HCT116 (cell line): ENCODE measurements at regions not wholly inside any gene's neighbourhood (a gene's known extent, or its start where the extent isn't known, plus 50 kb on each side); places are given as distances from the start of the nearest gene placed in this dataset.

Experiments
- ATAC-seq: fragments of 200-7000 bp; cut with Tn5 transposase; 2 replicates; pipeline ENCODE4 v1.9.1; 2020; ENCODE audit warnings: mild to moderate bottlenecking, moderate library complexity
- BruUV-seq: library from RNA; stranded (reverse); fragments of 400-500 nt; replicated peaks from 2 replicates; lab custom pipeline; 2021; lab: Mats Ljungman, UMichigan
- CTCF ChIA-PET: fragments of 300-600 bp; sonication (Branson Sonifier 250); formaldehyde crosslinking; loops from one replicate; lab custom pipeline; 2021; ENCODE audit warnings: antibody characterized with exemption; lab: Charles Lee
- POLR2A ChIA-PET: fragments of 300-600, 350-600 bp; sonication (Branson Sonifier 250); formaldehyde crosslinking; loops from one replicate; lab custom pipeline; 2021; ENCODE audit warnings: antibody characterized with exemption; lab: Charles Lee
- RAD21 ChIA-PET, 2 experiments: fragments of 300-600 bp; sonication (Branson Sonifier 250); formaldehyde crosslinking; loops; one replicate each; lab custom pipeline; 2023; ENCODE audit warnings: low total read pairs in 2 of 2; ENCODE audit not compliant: uncharacterized antibody in 2 of 2, unreplicated experiment in 2 of 2, low non-redundant PET in 1 of 2; lab: Charles Lee
- DNase-seq: peaks from one replicate; pipeline ENCODE4 v3.0.0-alpha.2; 2010; ENCODE audit warnings: low read depth, low spot score
- H2AFZ ChIP-seq: fragments of 200-600 bp; shearing (Covaris generic), sonication (generic); 2 replicates; pipeline ENCODE4 v1.6.1; 2017; ENCODE audit warnings: low read depth, mixed run types, mixed read lengths, antibody characterized with exemption, low read length; ENCODE audit not compliant: poor library complexity, severe bottlenecking
- H3K27ac ChIP-seq: 2 replicates; pipeline ENCODE4 v1.5.1; 2012; ENCODE audit warnings: low read depth, low read length
- H3K27me3 ChIP-seq: fragments of 200-600 bp; sonication (generic); 2 replicates; pipeline ENCODE4 v1.6.1; 2016; ENCODE audit warnings: mixed run types, low read length, mixed read lengths; ENCODE audit not compliant: insufficient read depth
- H3K36me3 ChIP-seq, 2 experiments: fragments of 200-500 bp in 1 of 2; fragments of 200-600 bp in 1 of 2; sonication (Bioruptor generic) in 1 of 2; sonication (generic) in 1 of 2; 2 replicates each; pipeline versions ENCODE4 v1.5.1 to v1.6.1; 2014 to 2016; ENCODE audit warnings: low read length in 2 of 2, inconsistent platforms in 1 of 2, mixed read lengths in 1 of 2, mixed run types in 1 of 2; ENCODE audit not compliant: insufficient read depth in 2 of 2, control insufficient read depth in 1 of 2
- H3K4me1 ChIP-seq, 2 experiments: fragments of 200-600 bp in 1 of 2; sonication (generic) in 1 of 2; 2 replicates each; pipeline versions ENCODE4 v1.5.1 to v1.6.1; 2012 to 2017; ENCODE audit warnings: low read length in 2 of 2, inconsistent platforms in 1 of 2, mild to moderate bottlenecking in 1 of 2, mixed read lengths in 1 of 2, mixed run types in 1 of 2, moderate library complexity in 1 of 2; ENCODE audit not compliant: insufficient read depth in 2 of 2, control insufficient read depth in 1 of 2
- H3K4me2 ChIP-seq: fragments of 200-600 bp; sonication (generic); 2 replicates; pipeline ENCODE4 v1.6.1; 2017; ENCODE audit warnings: mixed run types, low read length, mixed read lengths
- H3K4me3 ChIP-seq, 2 experiments: fragments of 200-600 bp in 1 of 2; sonication (generic) in 1 of 2; replicated peaks in 1 of 2; 2 replicates each; pipeline ENCODE4 v1.5.1; 2011 to 2016; ENCODE audit warnings: low read length in 2 of 2, control low read depth in 1 of 2, low read depth in 1 of 2, mild to moderate bottlenecking in 1 of 2, mixed read lengths in 1 of 2, mixed run types in 1 of 2
- H3K79me2 ChIP-seq: fragments of 200-600 bp; sonication (generic); 2 replicates; pipeline ENCODE4 v1.6.1; 2017; ENCODE audit warnings: mild to moderate bottlenecking, mixed run types, low read length, moderate library complexity, mixed read lengths; ENCODE audit not compliant: insufficient read depth
- H3K9ac ChIP-seq: fragments of 200-600 bp; sonication (generic); 2 replicates; pipeline ENCODE4 v1.6.1; 2016; ENCODE audit warnings: low read length, mixed read lengths
- H3K9me2 ChIP-seq: fragments of 200-600 bp; sonication (generic), shearing (Covaris generic); 2 replicates; pipeline ENCODE4 v1.6.1; 2017; ENCODE audit warnings: mixed run types, mild to moderate bottlenecking, moderate library complexity; ENCODE audit not compliant: insufficient read depth
- H3K9me3 ChIP-seq, 2 experiments: fragments of 200-500 bp in 1 of 2; fragments of 200-600 bp in 1 of 2; sonication (Bioruptor generic) in 1 of 2; sonication (generic) in 1 of 2; 2 replicates each; pipeline ENCODE4 v1.6.1; 2014 to 2017; ENCODE audit warnings: low read length in 2 of 2, mixed read lengths in 2 of 2, inconsistent platforms in 1 of 2, low read depth in 1 of 2, mild to moderate bottlenecking in 1 of 2, mixed run types in 1 of 2, moderate library complexity in 1 of 2; ENCODE audit not compliant: control insufficient read depth in 1 of 2, insufficient read depth in 1 of 2
- H4K20me1 ChIP-seq: fragments of 200-600 bp; sonication (generic), shearing (Covaris generic); 2 replicates; pipeline ENCODE4 v1.6.1; 2017; ENCODE audit warnings: mixed run types, mild to moderate bottlenecking, moderate library complexity; ENCODE audit not compliant: insufficient read depth
- ATF3 ChIP-seq: IDR thresholded peaks from 2 replicates; pipeline ENCODE4 v1.6.1; 2012
- CEBPB ChIP-seq: IDR thresholded peaks from 2 replicates; pipeline ENCODE4 v1.6.1; 2012; ENCODE audit warnings: low read depth
- ELF1 ChIP-seq: IDR thresholded peaks from 2 replicates; pipeline ENCODE4 v1.6.1; 2012; ENCODE audit warnings: low read depth, borderline replicate concordance
- EZH2 ChIP-seq: fragments of 200-600 bp; sonication (generic); IDR thresholded peaks from 2 replicates; pipeline ENCODE4 v1.6.1; 2017; ENCODE audit warnings: antibody characterized with exemption, mixed run types
- EZH2phosphoT487 ChIP-seq: fragments of 200-600 bp; IDR thresholded peaks from 2 replicates; pipeline ENCODE4 v1.6.1; 2018; ENCODE audit warnings: antibody characterized with exemption, borderline replicate concordance
- FOSL1 ChIP-seq: IDR thresholded peaks from 2 replicates; pipeline ENCODE4 v1.6.1; 2012; ENCODE audit warnings: low read depth
- JUND ChIP-seq: IDR thresholded peaks from 2 replicates; pipeline ENCODE4 v1.6.1; 2012
- POLR2AphosphoS5 ChIP-seq: IDR thresholded peaks from 2 replicates; pipeline ENCODE4 v1.6.1; 2011; ENCODE audit warnings: mild to moderate bottlenecking, low read depth, low read length, moderate library complexity
- RAD21 ChIP-seq: IDR thresholded peaks from 2 replicates; pipeline ENCODE4 v1.6.1; 2012; ENCODE audit warnings: low read depth, mild to moderate bottlenecking
- REST ChIP-seq: IDR thresholded peaks from 2 replicates; pipeline ENCODE4 v1.6.1; 2012; ENCODE audit warnings: low read depth
- SIN3A ChIP-seq: IDR thresholded peaks from 2 replicates; pipeline ENCODE4 v1.6.1; 2012; ENCODE audit warnings: low read depth
- SRF ChIP-seq: IDR thresholded peaks from 2 replicates; pipeline ENCODE4 v1.6.1; 2012; ENCODE audit warnings: low read depth
- YY1 ChIP-seq: IDR thresholded peaks from 2 replicates; pipeline ENCODE4 v1.6.1; 2011; ENCODE audit warnings: low read length, low read depth, moderate library complexity, mild to moderate bottlenecking; ENCODE audit not compliant: insufficient replicate concordance; ENCODE audit errors: extremely low read depth
- ZBTB33 ChIP-seq: IDR thresholded peaks from 2 replicates; pipeline ENCODE4 v1.6.1; 2011; ENCODE audit warnings: mild to moderate bottlenecking, low read length, moderate library complexity; ENCODE audit not compliant: insufficient replicate concordance; ENCODE audit errors: extremely low read depth
- ZFX ChIP-seq: fragments of 450-650 bp; IDR thresholded peaks from 2 replicates; pipeline ENCODE4 v1.6.1; 2017
- ZNF274 ChIP-seq: fragments of 200-500 bp; sonication (Bioruptor generic); IDR thresholded peaks from 2 replicates; pipeline ENCODE4 v1.6.1; 2014; ENCODE audit warnings: mild to moderate bottlenecking, low read depth, low read length, inconsistent platforms
- intact Hi-C: fragments of 100-400 bp; cut with micrococcal nuclease; formaldehyde crosslinking; loops from 2 replicates; pipeline ENCODE4 v1.10.0; 2022

GRCh38 chr18:56448751-56449150 lies 189.6 kb downstream of the TXNL1 start:
- no peak for DNase-seq
- no peaks in the 10 kb centered on the region for H3K4me1 ChIP-seq
- H2AFZ ChIP-seq = no peak overlapping the region
- H3K79me2 ChIP-seq = no peaks in the 10 kb centered on the region
- TF ChIP-seq ZFX (no peak), CEBPB (no peak), ZBTB33 (no peak), RAD21 (no peak), SRF (no peak), ATF3 (no peak), SIN3A (no peak), FOSL1 (no peak), YY1 (no peak), EZH2phosphoT487 (no peak), REST (no peak), POLR2AphosphoS5 (no peak), ZNF274 (no peak), ELF1 (no peak), JUND (no peak), EZH2 (no peak)
- TF ChIP-seq, all 23 proteins: peak for 0
- Histone ChIP-seq H3K9me2 (no peaks in the 10 kb centered on the region), H3K4me2 (no peak overlapping the region), H3K4me3 (no peak overlapping the region), H4K20me1 (no peaks in the 10 kb centered on the region), H3K27me3 (no peaks in the 10 kb centered on the region), H3K27ac (no peak overlapping the region), H3K36me3 (no peaks in the 10 kb centered on the region), H3K9me3 (no peaks in the 10 kb centered on the region), H3K9ac (no peak overlapping the region)
- no TSS peak for BruUV-seq
- ATAC-seq = no peak
- ChIA-PET CTCF (no interaction called here), POLR2A (no interaction called here), RAD21 (no interaction called here)
- intact Hi-C loops = no loop called here
